GM21723 (cell line): ENCODE measurements at regions not wholly inside any gene's neighbourhood (a gene's known extent, or its start where the extent isn't known, plus 50 kb on each side); places are given as distances from the start of the nearest gene placed in this dataset.

Experiments
- ATAC-seq: cut with Tn5 transposase; IDR thresholded peaks from one replicate; pipeline ENCODE4 v1.9.1; 2021; ENCODE audit warnings: mild to moderate bottlenecking, moderate library complexity; ENCODE audit not compliant: unreplicated experiment

GRCh38 chr4:104881136-104881886 is 265.4 kb upstream of the TET2 start:
- ATAC-seq = no peak

- no peak for ATAC-seq
These were observed 255.9 kb upstream of the TET2 start for GRCh38 chr4:104890598-104891275.

GRCh38 chr4:104896660-104897645 is 249.7 kb upstream of the TET2 start:
- ATAC-seq = peak; percentile 72

GRCh38 chr4:104899863-104900262 is 246.8 kb upstream of the TET2 start:
- ATAC-seq = no peak

- no peak for ATAC-seq
These were observed 245.2 kb upstream of the TET2 start for GRCh38 chr4:104901438-104901837.

GRCh38 chr4:104901961-104902605 is 244.6 kb upstream of the TET2 start:
- ATAC-seq = no peak

- no peak for ATAC-seq
These were observed 241.6 kb upstream of the TET2 start for GRCh38 chr4:104905065-104905464.

- no peak for ATAC-seq
These were observed 241.1 kb upstream of the TET2 start for GRCh38 chr4:104905546-104905945.

GRCh38 chr4:104906276-104906675 is 240.4 kb upstream of the TET2 start:
- ATAC-seq = no peak

- ATAC-seq = no peak
These were observed 239.5 kb upstream of the TET2 start for GRCh38 chr4:104907074-104907649.

- no peak for ATAC-seq
These were observed 238.7 kb upstream of the TET2 start for GRCh38 chr4:104907991-104908390.

GRCh38 chr4:104909376-104909775 is 237.3 kb upstream of the TET2 start:
- no peak for ATAC-seq

- ATAC-seq = no peak
These were observed 234.2 kb upstream of the TET2 start for GRCh38 chr4:104912518-104912917.

- ATAC-seq = no peak
These were observed 231.3 kb upstream of the TET2 start for GRCh38 chr4:104915373-104915772.

GRCh38 chr4:104915864-104916263 is 230.8 kb upstream of the TET2 start:
- no peak for ATAC-seq

GRCh38 chr4:104919406-104919805 is 227.3 kb upstream of the TET2 start:
- no peak for ATAC-seq

GRCh38 chr4:104930298-104930697 is 216.4 kb upstream of the TET2 start:
- ATAC-seq = peak; percentile 16

- ATAC-seq = peak; percentile 79
These were observed 215.6 kb upstream of the TET2 start for GRCh38 chr4:104930745-104931736.

GRCh38 chr4:104938624-104939023 is 208.1 kb upstream of the TET2 start:
- ATAC-seq = no peak
